ENCODE measurements at regions not wholly inside any gene's neighbourhood (a gene's known extent, or its start where the extent isn't known, plus 50 kb on each side); places are given as distances from the start of the nearest gene placed in this dataset.
"Not testable (repeated sequence)": the region's sequence is repeated elsewhere in the genome, so short reads cannot be mapped to it uniquely, and the experiment has no call there.

DNA sequence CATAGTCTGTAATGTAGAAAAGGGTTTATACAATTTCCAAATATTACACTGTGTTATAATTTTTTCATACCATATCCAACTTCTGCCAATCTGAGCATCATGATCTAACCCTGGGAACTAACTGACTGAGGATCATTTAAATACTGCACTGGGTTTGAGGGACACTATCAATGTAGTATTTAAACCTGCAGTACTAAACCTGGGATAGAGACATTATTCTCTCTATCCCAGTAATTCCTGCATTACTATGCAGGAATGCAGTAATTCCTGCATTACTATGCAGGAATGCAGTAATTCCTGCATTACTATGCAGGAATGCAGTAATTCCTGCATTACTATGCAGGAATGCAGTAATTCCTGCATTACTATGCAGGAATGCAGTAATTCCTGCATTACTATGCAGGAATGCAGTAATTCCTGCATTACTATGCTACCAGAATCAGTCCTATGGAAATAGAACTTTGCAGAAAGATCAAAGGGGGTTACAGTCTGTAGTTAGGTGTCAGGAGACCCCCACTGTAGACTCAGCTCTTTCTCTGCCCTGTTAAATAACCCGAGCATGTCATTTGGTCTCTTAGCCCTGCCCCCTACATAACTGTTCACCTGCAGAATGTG is 295.2 kb downstream of the OSTF1 start:
- TF ChIP-seq CTCF (IDR thresholded peaks at IDR 0.05; ENCODE audit: poor library complexity, severe bottlenecking); EP300 (conservative IDR thresholded peaks at IDR 0.05; ENCODE audit: poor library complexity, severe bottlenecking); EZH2 (IDR thresholded peaks at IDR 0.05; ENCODE audit: borderline replicate concordance, insufficient read depth, low read length, poor library complexity, severe bottlenecking); POLR2AphosphoS5 (IDR thresholded peaks at IDR 0.05); TAF1 (IDR thresholded peaks at IDR 0.05; ENCODE audit: low read depth); RAD21 (conservative IDR thresholded peaks at IDR 0.05): not testable (repeated sequence)
